Smooth muscle cell (in vitro differentiated cells): ENCODE measurements at regions not wholly inside any gene's neighbourhood (a gene's known extent, or its start where the extent isn't known, plus 50 kb on each side); places are given as distances from the start of the nearest gene placed in this dataset.
"Not testable (repeated sequence)": the region's sequence is repeated elsewhere in the genome, so short reads cannot be mapped to it uniquely, and the experiment has no call there.

Source experiments
- DNase-seq: peaks from one replicate; lab custom pipeline; 2025; ENCODE audit not compliant: unreplicated experiment; lab: John Stamatoyannopoulos, UW
- H2AFZ ChIP-seq: fragments of 200-600 bp; sonication (generic); 2 replicates; pipeline ENCODE4 v1.6.0; 2016; ENCODE audit warnings: antibody characterized with exemption, low read depth, mild to moderate bottlenecking
- H3F3A ChIP-seq: fragments of 200-600 bp; sonication (generic); 2 replicates; pipeline ENCODE4 v1.6.0; 2017; ENCODE audit warnings: antibody characterized with exemption, low read depth
- H3K27ac ChIP-seq: fragments of 200-600 bp; sonication (generic); 2 replicates; pipeline ENCODE4 v1.5.1; 2016; ENCODE audit warnings: low read depth, mild to moderate bottlenecking
- H3K27me3 ChIP-seq: fragments of 200-600 bp; sonication (generic); 2 replicates; pipeline ENCODE4 v1.6.1; 2016; ENCODE audit warnings: low read depth, mild to moderate bottlenecking
- H3K36me3 ChIP-seq: fragments of 200-600 bp; sonication (generic); 2 replicates; pipeline ENCODE4 v1.5.1; 2016; ENCODE audit warnings: low read depth
- H3K4me1 ChIP-seq: fragments of 200-600 bp; sonication (generic); 2 replicates; pipeline ENCODE4 v1.5.1; 2016; ENCODE audit warnings: low read depth
- H3K4me2 ChIP-seq: fragments of 200-600 bp; sonication (generic); 2 replicates; pipeline ENCODE4 v1.6.0; 2016; ENCODE audit warnings: mild to moderate bottlenecking
- H3K4me3 ChIP-seq: fragments of 200-600 bp; sonication (generic); 2 replicates; pipeline ENCODE4 v1.5.1; 2016; ENCODE audit warnings: mild to moderate bottlenecking
- H3K79me2 ChIP-seq: fragments of 200-600 bp; sonication (generic); 2 replicates; pipeline ENCODE4 v1.6.0; 2016; ENCODE audit warnings: low read depth, mild to moderate bottlenecking
- H3K9ac ChIP-seq: fragments of 200-600 bp; sonication (generic); 2 replicates; pipeline ENCODE4 v1.6.0; 2016; ENCODE audit warnings: low read depth
- H3K9me3 ChIP-seq: fragments of 200-600 bp; sonication (generic); replicated peaks from 2 replicates; pipeline ENCODE4 v1.5.1; 2016; ENCODE audit warnings: low read depth
- H4K20me1 ChIP-seq: fragments of 200-600 bp; sonication (generic); 2 replicates; pipeline ENCODE4 v1.6.0; 2016; ENCODE audit warnings: low read depth
- WGBS: methylation state at CpG from one replicate; pipeline ENCODE4 v1.1.7; 2016; ENCODE audit warnings: low lambda C conversion rate; 5-methylcytosine and 5-hydroxymethylcytosine counted together
- TF ChIP-seq, protein P1 (sequence below): fragments of 200-600 bp; sonication (generic); IDR thresholded peaks from 2 replicates; pipeline ENCODE4 v1.5.1; 2017; ENCODE audit warnings: borderline replicate concordance, mild to moderate bottlenecking, antibody characterized with exemption; ENCODE audit not compliant: insufficient read depth, poor library complexity, severe bottlenecking

DNA sequence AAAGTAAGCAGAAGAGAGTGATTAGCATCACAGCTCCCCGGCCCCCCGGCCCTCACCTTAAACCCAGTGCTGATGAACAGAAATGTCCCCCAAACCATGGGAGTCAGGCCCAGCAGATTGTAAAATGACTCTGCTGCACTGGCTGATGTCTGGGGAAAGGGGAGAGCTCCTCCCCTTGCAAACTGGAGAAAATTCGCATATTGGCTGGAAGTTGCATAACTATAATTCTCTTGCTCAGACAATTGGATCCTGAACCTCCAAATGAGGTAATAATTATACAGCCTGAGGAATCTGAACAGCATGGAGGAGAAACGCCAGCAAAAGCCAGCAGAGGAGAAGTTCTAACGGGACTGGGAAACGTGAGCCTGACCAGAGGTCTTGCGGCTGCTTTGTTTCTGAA lies 109.7 kb downstream of the C16orf95 start:
- Histone ChIP-seq H3K4me1 (no peaks in the 10 kb centered on the region), H3K27me3 (no peaks in the 10 kb centered on the region), H3K4me3 (no peak overlapping the region), H3K9me3 (no peaks in the 10 kb centered on the region), H2AFZ (no peak overlapping the region), H3K36me3 (no peaks in the 10 kb centered on the region), H3K9ac (no peak overlapping the region), H3K27ac (peak overlapping the region; percentile 20), H3K79me2 (no peaks in the 10 kb centered on the region), H3F3A (no peaks in the 10 kb centered on the region), H4K20me1 (no peaks in the 10 kb centered on the region), H3K4me2 (no peak overlapping the region)
- no peak for DNase-seq
- 66% methylated on average over 7 of the region's 7 CpGs for WGBS
- TF ChIP-seq, protein P1, sequence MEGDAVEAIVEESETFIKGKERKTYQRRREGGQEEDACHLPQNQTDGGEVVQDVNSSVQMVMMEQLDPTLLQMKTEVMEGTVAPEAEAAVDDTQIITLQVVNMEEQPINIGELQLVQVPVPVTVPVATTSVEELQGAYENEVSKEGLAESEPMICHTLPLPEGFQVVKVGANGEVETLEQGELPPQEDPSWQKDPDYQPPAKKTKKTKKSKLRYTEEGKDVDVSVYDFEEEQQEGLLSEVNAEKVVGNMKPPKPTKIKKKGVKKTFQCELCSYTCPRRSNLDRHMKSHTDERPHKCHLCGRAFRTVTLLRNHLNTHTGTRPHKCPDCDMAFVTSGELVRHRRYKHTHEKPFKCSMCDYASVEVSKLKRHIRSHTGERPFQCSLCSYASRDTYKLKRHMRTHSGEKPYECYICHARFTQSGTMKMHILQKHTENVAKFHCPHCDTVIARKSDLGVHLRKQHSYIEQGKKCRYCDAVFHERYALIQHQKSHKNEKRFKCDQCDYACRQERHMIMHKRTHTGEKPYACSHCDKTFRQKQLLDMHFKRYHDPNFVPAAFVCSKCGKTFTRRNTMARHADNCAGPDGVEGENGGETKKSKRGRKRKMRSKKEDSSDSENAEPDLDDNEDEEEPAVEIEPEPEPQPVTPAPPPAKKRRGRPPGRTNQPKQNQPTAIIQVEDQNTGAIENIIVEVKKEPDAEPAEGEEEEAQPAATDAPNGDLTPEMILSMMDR, result no peak

GRCh38 chr16:87207965-87208364 lies 109.2 kb downstream of the C16orf95 start:
- 83% methylated on average over 3 of the region's 3 CpGs for WGBS
- Histone ChIP-seq H3K27me3 (no peaks in the 10 kb centered on the region), H3K4me1 (no peaks in the 10 kb centered on the region), H3K9me3 (no peaks in the 10 kb centered on the region), H3F3A (no peaks in the 10 kb centered on the region), H2AFZ (no peak overlapping the region), H3K36me3 (no peaks in the 10 kb centered on the region), H3K4me3 (no peak overlapping the region), H3K4me2 (no peak overlapping the region), H3K9ac (no peak overlapping the region), H3K79me2 (no peaks in the 10 kb centered on the region), H3K27ac (no peak overlapping the region), H4K20me1 (no peaks in the 10 kb centered on the region)
- no peak for DNase-seq
- TF ChIP-seq, protein P1, result no peak

GRCh38 chr16:87208968-87209367 lies 108.2 kb downstream of the C16orf95 start:
- not testable (repeated sequence) for H3K4me2 ChIP-seq, H3K79me2 ChIP-seq, DNase-seq, H4K20me1 ChIP-seq, H3K27ac ChIP-seq, H3K27me3 ChIP-seq, H3K9me3 ChIP-seq, H3K4me1 ChIP-seq, H3K4me3 ChIP-seq, H3F3A ChIP-seq, H2AFZ ChIP-seq, H3K9ac ChIP-seq, H3K36me3 ChIP-seq
- 99% methylated on average over 5 of the region's 5 CpGs for WGBS

- Histone ChIP-seq H2AFZ (no peak overlapping the region), H4K20me1 (no peaks in the 10 kb centered on the region), H3K4me3 (no peak overlapping the region), H3K36me3 (no peaks in the 10 kb centered on the region), H3K9ac (no peak overlapping the region), H3K79me2 (no peaks in the 10 kb centered on the region), H3K27me3 (no peaks in the 10 kb centered on the region), H3K27ac (no peak overlapping the region), H3K4me1 (no peaks in the 10 kb centered on the region), H3F3A (no peaks in the 10 kb centered on the region), H3K9me3 (no peaks in the 10 kb centered on the region), H3K4me2 (no peak overlapping the region)
- TF ChIP-seq, protein P1, result no peak
- DNase-seq, result no peak
- 92% methylated on average over 2 of the region's 2 CpGs for WGBS
Measured at GRCh38 chr16:87209808-87210512, 107.2 kb downstream of the C16orf95 start.
